Neural progenitor cell (in vitro differentiated cells): ENCODE measurements at regions not wholly inside any gene's neighbourhood (a gene's known extent, or its start where the extent isn't known, plus 50 kb on each side); places are given as distances from the start of the nearest gene placed in this dataset.

ENCODE experiments used
- DNase-seq: peaks from one replicate; pipeline ENCODE4 v3.0.0-alpha.2; 2016; ENCODE audit warnings: low spot score
- H2AFZ ChIP-seq: fragments of 200-600 bp; sonication (generic); replicated peaks from 2 replicates; pipeline ENCODE4 v1.6.1; 2016; ENCODE audit warnings: antibody characterized with exemption
- H3F3A ChIP-seq: fragments of 200-600 bp; sonication (generic); 2 replicates; pipeline ENCODE4 v1.6.1; 2016; ENCODE audit warnings: antibody characterized with exemption, low read depth
- H3K27ac ChIP-seq: fragments of 200-600 bp; sonication (generic); 2 replicates; pipeline ENCODE4 v1.5.1; 2016; ENCODE audit warnings: mild to moderate bottlenecking
- H3K27me3 ChIP-seq: fragments of 200-600 bp; sonication (generic); 2 replicates; pipeline ENCODE4 v1.6.1; 2016; ENCODE audit warnings: mild to moderate bottlenecking, moderate library complexity
- H3K36me3 ChIP-seq: fragments of 200-600 bp; sonication (generic); 2 replicates; pipeline ENCODE4 v1.5.1; 2016
- H3K4me1 ChIP-seq: fragments of 200-600 bp; sonication (generic); 2 replicates; pipeline ENCODE4 v1.6.1; 2016; ENCODE audit warnings: mixed run types
- H3K4me2 ChIP-seq: fragments of 200-600 bp; sonication (generic); 2 replicates; pipeline ENCODE4 v1.6.1; 2016
- H3K4me3 ChIP-seq: fragments of 200-600 bp; sonication (generic); 2 replicates; pipeline ENCODE4 v1.5.1; 2016
- H3K79me2 ChIP-seq: fragments of 200-600 bp; sonication (generic); 2 replicates; pipeline ENCODE4 v1.6.1; 2016; ENCODE audit warnings: low read depth
- H3K9ac ChIP-seq: fragments of 200-600 bp; sonication (generic); 2 replicates; pipeline ENCODE4 v1.6.1; 2016
- H3K9me3 ChIP-seq: fragments of 200-600 bp; sonication (generic); 2 replicates; pipeline ENCODE4 v1.5.1; 2016; ENCODE audit warnings: low read depth
- H4K20me1 ChIP-seq: fragments of 200-600 bp; sonication (generic); 2 replicates; pipeline ENCODE4 v1.6.1; 2016; ENCODE audit warnings: low read depth
- H3K27ac Mint-ChIP-seq: 3 replicates; pipeline ENCODE4 v1.8.0; 2021; ENCODE audit warnings: mixed read lengths
- H3K27me3 Mint-ChIP-seq: 2 replicates; pipeline ENCODE4 v1.8.0; 2022; ENCODE audit warnings: low read depth, mild to moderate bottlenecking, inconsistent platforms, moderate library complexity, mixed read lengths; ENCODE audit not compliant: insufficient read depth
- H3K36me3 Mint-ChIP-seq: 3 replicates; pipeline ENCODE4 v1.8.0; 2021; ENCODE audit warnings: mixed read lengths
- H3K4me1 Mint-ChIP-seq: 3 replicates; pipeline ENCODE4 v1.8.0; 2021; ENCODE audit warnings: mixed read lengths
- H3K4me3 Mint-ChIP-seq: 3 replicates; pipeline ENCODE4 v1.8.0; 2021; ENCODE audit warnings: mild to moderate bottlenecking, moderate library complexity, mixed read lengths
- H3K9me3 Mint-ChIP-seq: 3 replicates; pipeline ENCODE4 v1.8.0; 2020; ENCODE audit warnings: mixed read lengths
- CTCF ChIP-seq: fragments of 200-600 bp; sonication (generic); IDR thresholded peaks from 2 replicates; pipeline ENCODE4 v1.5.1; 2017; ENCODE audit warnings: antibody characterized with exemption, mild to moderate bottlenecking
- EZH2 ChIP-seq: fragments of 200-600 bp; sonication (generic); IDR thresholded peaks from 2 replicates; pipeline ENCODE4 v1.6.1; 2017; ENCODE audit warnings: antibody characterized with exemption, mild to moderate bottlenecking, moderate library complexity
- EZH2phosphoT487 ChIP-seq: fragments of 200-600 bp; sonication (generic); IDR thresholded peaks from 2 replicates; pipeline ENCODE4 v1.6.1; 2017; ENCODE audit warnings: antibody characterized with exemption

- Histone ChIP-seq H3K79me2 (no peaks in the 10 kb centered on the region), H3F3A (no peaks in the 10 kb centered on the region), H3K4me1 (no peaks in the 10 kb centered on the region), H4K20me1 (no peaks in the 10 kb centered on the region), H3K27ac (no peak overlapping the region), H3K4me3 (no peak overlapping the region), H3K27me3 (no peaks in the 10 kb centered on the region), H2AFZ (no peak overlapping the region), H3K9ac (no peak overlapping the region), H3K36me3 (no peaks in the 10 kb centered on the region), H3K9me3 (no peaks in the 10 kb centered on the region), H3K4me2 (no peak overlapping the region)
- TF ChIP-seq EZH2 (no peak), EZH2phosphoT487 (no peak), CTCF (no peak)
- DNase-seq: no peak
- Mint-ChIP-seq H3K27me3 (no peaks in the 10 kb centered on the region), H3K9me3 (no peaks in the 10 kb centered on the region), H3K4me3 (no peak overlapping the region), H3K27ac (no peak overlapping the region), H3K36me3 (no peaks in the 10 kb centered on the region), H3K4me1 (no peaks in the 10 kb centered on the region)
These were observed 141.4 kb upstream of the SERTAD2 start for GRCh38 chr2:64795024-64795592.

DNA sequence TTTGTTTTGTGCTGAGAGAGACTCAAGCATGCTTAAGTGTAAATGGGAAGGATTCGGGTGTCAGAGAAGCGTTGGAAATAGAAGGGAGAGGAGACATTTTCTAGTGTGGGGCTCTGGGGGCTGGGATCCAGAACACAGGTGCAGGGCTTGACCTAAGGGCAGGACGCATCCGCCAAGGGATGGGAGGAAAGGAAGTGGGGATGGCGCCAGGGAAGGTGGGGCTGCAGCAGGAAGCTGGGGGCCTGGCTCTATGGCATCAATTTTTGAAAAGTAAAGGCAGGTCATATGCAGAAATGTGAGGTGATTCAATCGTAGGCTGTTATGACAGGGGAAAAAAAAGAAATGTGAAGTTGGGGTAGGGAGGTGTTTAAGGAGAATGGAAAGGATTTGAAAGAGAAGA lies 143.2 kb upstream of the SERTAD2 start:
- Histone ChIP-seq H3K4me3 (no peak overlapping the region), H3K4me2 (no peak overlapping the region), H3K36me3 (no peaks in the 10 kb centered on the region), H4K20me1 (no peaks in the 10 kb centered on the region), H3K9me3 (no peaks in the 10 kb centered on the region), H3K27me3 (no peaks in the 10 kb centered on the region), H3K27ac (no peak overlapping the region), H3K4me1 (no peaks in the 10 kb centered on the region), H2AFZ (no peak overlapping the region), H3F3A (no peaks in the 10 kb centered on the region), H3K9ac (no peak overlapping the region), H3K79me2 (no peaks in the 10 kb centered on the region)
- no peaks in the 10 kb centered on the region for H3K9me3 Mint-ChIP-seq
- no peak overlapping the region for H3K27ac Mint-ChIP-seq
- H3K36me3 Mint-ChIP-seq: no peaks in the 10 kb centered on the region
- TF ChIP-seq CTCF (no peak), EZH2phosphoT487 (no peak), EZH2 (no peak)
- H3K4me1 Mint-ChIP-seq: no peaks in the 10 kb centered on the region
- H3K4me3 Mint-ChIP-seq: no peak overlapping the region
- H3K27me3 Mint-ChIP-seq: no peaks in the 10 kb centered on the region
- no peak for DNase-seq

- no peaks in the 10 kb centered on the region for H3K4me1 Mint-ChIP-seq
- H3K27me3 ChIP-seq: no peaks in the 10 kb centered on the region
- H2AFZ ChIP-seq: no peak overlapping the region
- H3K9ac ChIP-seq: no peak overlapping the region
- no peak overlapping the region for H3K4me3 ChIP-seq
- H3K4me2 ChIP-seq: no peak overlapping the region
- H3K4me1 ChIP-seq: no peaks in the 10 kb centered on the region
- H3K36me3 Mint-ChIP-seq: no peaks in the 10 kb centered on the region
- no peak for TF ChIP-seq EZH2
- TF ChIP-seq EZH2phosphoT487: no peak
- no peak for TF ChIP-seq CTCF
- no peak overlapping the region for H3K4me3 Mint-ChIP-seq
- H4K20me1 ChIP-seq: no peaks in the 10 kb centered on the region
- no peak overlapping the region for H3K27ac Mint-ChIP-seq
- no peaks in the 10 kb centered on the region for H3K36me3 ChIP-seq
- no peak overlapping the region for H3K27ac ChIP-seq
- H3F3A ChIP-seq: no peaks in the 10 kb centered on the region
- DNase-seq: no peak
- H3K79me2 ChIP-seq: no peaks in the 10 kb centered on the region
- H3K9me3 Mint-ChIP-seq: no peaks in the 10 kb centered on the region
- no peaks in the 10 kb centered on the region for H3K27me3 Mint-ChIP-seq
- H3K9me3 ChIP-seq: no peaks in the 10 kb centered on the region
These were observed 144.3 kb upstream of the SERTAD2 start for GRCh38 chr2:64797881-64798575.
